ENCODE measurements at regions not wholly inside any gene's neighbourhood (a gene's known extent, or its start where the extent isn't known, plus 50 kb on each side); places are given as distances from the start of the nearest gene placed in this dataset.

DNA sequence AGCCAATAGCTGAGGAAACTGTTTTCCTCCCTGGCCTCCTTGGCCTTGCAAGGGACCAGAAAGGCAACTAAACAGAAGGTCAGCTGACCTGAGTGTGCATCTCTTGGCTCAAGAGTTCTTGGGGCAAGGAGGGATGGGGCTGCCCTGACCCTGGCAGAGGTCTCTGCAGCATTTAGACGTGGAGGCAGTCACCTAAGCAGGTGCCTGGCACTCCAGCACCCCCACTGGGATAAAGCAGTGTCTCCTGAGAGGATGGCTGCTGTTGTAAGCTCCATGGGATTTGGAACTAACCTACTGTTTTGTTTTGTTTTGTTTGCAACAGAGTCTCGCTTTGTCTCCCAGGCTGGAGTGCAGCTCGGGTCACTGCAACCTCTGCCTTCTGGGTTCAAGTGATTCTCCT, 185.2 kb downstream of the TBC1D2B start:
- TF ChIP-seq, protein P1, sequence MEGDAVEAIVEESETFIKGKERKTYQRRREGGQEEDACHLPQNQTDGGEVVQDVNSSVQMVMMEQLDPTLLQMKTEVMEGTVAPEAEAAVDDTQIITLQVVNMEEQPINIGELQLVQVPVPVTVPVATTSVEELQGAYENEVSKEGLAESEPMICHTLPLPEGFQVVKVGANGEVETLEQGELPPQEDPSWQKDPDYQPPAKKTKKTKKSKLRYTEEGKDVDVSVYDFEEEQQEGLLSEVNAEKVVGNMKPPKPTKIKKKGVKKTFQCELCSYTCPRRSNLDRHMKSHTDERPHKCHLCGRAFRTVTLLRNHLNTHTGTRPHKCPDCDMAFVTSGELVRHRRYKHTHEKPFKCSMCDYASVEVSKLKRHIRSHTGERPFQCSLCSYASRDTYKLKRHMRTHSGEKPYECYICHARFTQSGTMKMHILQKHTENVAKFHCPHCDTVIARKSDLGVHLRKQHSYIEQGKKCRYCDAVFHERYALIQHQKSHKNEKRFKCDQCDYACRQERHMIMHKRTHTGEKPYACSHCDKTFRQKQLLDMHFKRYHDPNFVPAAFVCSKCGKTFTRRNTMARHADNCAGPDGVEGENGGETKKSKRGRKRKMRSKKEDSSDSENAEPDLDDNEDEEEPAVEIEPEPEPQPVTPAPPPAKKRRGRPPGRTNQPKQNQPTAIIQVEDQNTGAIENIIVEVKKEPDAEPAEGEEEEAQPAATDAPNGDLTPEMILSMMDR (IDR thresholded peaks at IDR 0.05), result no peak
- no peak for TF ChIP-seq POLR2A (IDR thresholded peaks at IDR 0.05)

All from heart left ventricle (tissue), 13 donors.